ENCODE measurements at regions not wholly inside any gene's neighbourhood (a gene's known extent, or its start where the extent isn't known, plus 50 kb on each side); places are given as distances from the start of the nearest gene placed in this dataset.

GRCh38 chr4:177008071-177008835, 215.5 kb upstream of the VEGFC start:
- intact Hi-C loops (cut with DNase I) = no loop called here
- FAIRE-seq = no peak
- DNase-seq = no peak
- no peak overlapping the region for H3K4me3 ChIP-seq (ENCODE audit: low read length in 3 of 3)
- no peak for TF ChIP-seq CTCF (IDR thresholded peaks at IDR 0.05; ENCODE audit: borderline replicate concordance, extremely low read depth, insufficient read depth)
- no peaks in the 10 kb centered on the region for H3K4me1 ChIP-seq (ENCODE audit: control insufficient read depth in 2 of 3, insufficient read depth in 2 of 3, low read depth in 1 of 3, low read length in 3 of 3)
- no peaks in the 10 kb centered on the region for H3K36me3 ChIP-seq (ENCODE audit: control insufficient read depth in 2 of 3, insufficient read depth in 3 of 3, low read length in 3 of 3)
- peaks cover 0 to 3% (median 0%) of the 10 kb centered on the region in 3 donors for H3K9me3 ChIP-seq (ENCODE audit: control insufficient read depth in 2 of 3, insufficient read depth in 1 of 3, low read length in 3 of 3)
- no peak overlapping the region for H3K9ac ChIP-seq (ENCODE audit: low read length in 3 of 3)
- no peaks in the 10 kb centered on the region for H3K27me3 ChIP-seq (ENCODE audit: control insufficient read depth, insufficient read depth, low read length)
- no peak overlapping the region for H3K27ac ChIP-seq (ENCODE audit: low read depth in 2 of 2, low read length in 2 of 2)

DNA sequence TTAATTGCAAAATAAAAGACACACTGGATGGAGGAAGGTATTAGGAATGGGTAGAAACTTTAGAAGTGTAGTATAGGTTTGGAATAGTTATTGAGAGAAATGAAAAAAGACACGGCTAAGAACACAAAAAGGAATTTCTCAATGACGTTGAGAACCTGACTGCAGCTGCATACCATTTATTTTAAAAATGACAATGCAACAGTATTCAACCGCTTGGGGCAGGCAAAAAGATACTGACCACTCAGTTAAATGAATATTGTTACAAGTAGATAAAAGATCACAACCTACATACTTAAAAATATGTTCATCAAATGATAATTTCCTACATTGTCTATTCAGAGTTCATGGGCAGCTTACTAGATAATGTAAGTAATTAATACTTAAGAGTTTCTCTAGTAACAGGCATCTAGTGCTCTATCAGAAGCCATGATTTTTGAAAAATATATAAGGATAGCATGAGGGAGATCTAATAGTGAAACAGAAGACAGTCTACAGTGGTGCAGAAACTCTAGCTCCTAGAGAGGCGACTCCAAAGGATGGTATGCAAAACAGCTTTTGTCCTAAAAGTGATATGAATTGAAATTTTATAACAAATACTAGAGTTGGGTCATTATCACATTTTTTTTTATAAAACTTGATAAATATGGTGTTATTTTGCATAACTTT, 216.2 kb upstream of the VEGFC start:
- no peak for TF ChIP-seq CTCF (IDR thresholded peaks at IDR 0.05; ENCODE audit: borderline replicate concordance, extremely low read depth, insufficient read depth)
- Histone ChIP-seq H3K27ac (ENCODE audit: low read depth in 2 of 2, low read length in 2 of 2) (no peak overlapping the region), H3K9ac (ENCODE audit: low read length in 3 of 3) (no peak overlapping the region), H3K27me3 (ENCODE audit: control insufficient read depth, insufficient read depth, low read length) (no peaks in the 10 kb centered on the region), H3K4me1 (ENCODE audit: control insufficient read depth in 2 of 3, insufficient read depth in 2 of 3, low read depth in 1 of 3, low read length in 3 of 3) (no peaks in the 10 kb centered on the region), H3K36me3 (ENCODE audit: control insufficient read depth in 2 of 3, insufficient read depth in 3 of 3, low read length in 3 of 3) (no peaks in the 10 kb centered on the region), H3K4me3 (ENCODE audit: low read length in 3 of 3) (no peak overlapping the region), H3K9me3 (ENCODE audit: control insufficient read depth in 2 of 3, insufficient read depth in 1 of 3, low read length in 3 of 3) (peaks cover 0 to 8% (median 0%) of the 10 kb centered on the region in 3 donors)
- intact Hi-C loops (cut with DNase I) = no loop called here
- FAIRE-seq (no peak), DNase-seq (no peak)

DNA sequence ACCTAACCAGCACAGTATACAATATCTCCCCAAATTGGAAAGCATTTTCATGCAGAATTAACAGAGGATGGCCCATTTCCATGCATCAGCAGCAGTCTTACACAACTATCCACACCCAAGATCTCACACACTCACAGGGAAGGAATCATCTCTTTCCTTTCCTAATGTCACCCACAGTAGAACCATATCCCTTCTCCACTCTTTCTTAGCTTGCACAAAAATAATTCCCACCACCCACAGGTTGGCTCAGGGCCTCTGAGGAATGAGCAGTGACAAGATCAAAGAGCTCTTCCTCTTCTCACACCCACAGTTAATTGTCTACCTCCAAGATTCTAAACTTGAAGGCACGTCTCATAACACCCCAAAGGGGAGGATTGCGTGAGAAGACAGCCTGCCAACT, 217.7 kb upstream of the VEGFC start:
- DNase-seq (no peak), FAIRE-seq (no peak)
- Histone ChIP-seq H3K4me3 (ENCODE audit: low read length in 3 of 3) (no peak overlapping the region), H3K9me3 (ENCODE audit: control insufficient read depth in 2 of 3, insufficient read depth in 1 of 3, low read length in 3 of 3) (peaks cover 0 to 8% (median 0%) of the 10 kb centered on the region in 3 donors), H3K27ac (ENCODE audit: low read depth in 2 of 2, low read length in 2 of 2) (no peak overlapping the region), H3K36me3 (ENCODE audit: control insufficient read depth in 2 of 3, insufficient read depth in 3 of 3, low read length in 3 of 3) (no peaks in the 10 kb centered on the region), H3K4me1 (ENCODE audit: control insufficient read depth in 2 of 3, insufficient read depth in 2 of 3, low read depth in 1 of 3, low read length in 3 of 3) (no peaks in the 10 kb centered on the region), H3K9ac (ENCODE audit: low read length in 3 of 3) (no peak overlapping the region), H3K27me3 (ENCODE audit: control insufficient read depth, insufficient read depth, low read length) (no peaks in the 10 kb centered on the region)
- intact Hi-C loops (cut with DNase I) = no loop called here
- no peak for TF ChIP-seq CTCF (IDR thresholded peaks at IDR 0.05; ENCODE audit: borderline replicate concordance, extremely low read depth, insufficient read depth)
